OCI-LY1 (cell line): ENCODE measurements at regions not wholly inside any gene's neighbourhood (a gene's known extent, or its start where the extent isn't known, plus 50 kb on each side); places are given as distances from the start of the nearest gene placed in this dataset.

ENCODE experiments used
- H2AFZ ChIP-seq: fragments of 200-600 bp; sonication (generic), shearing (Covaris generic); 2 replicates; pipeline ENCODE4 v1.6.0; 2014; ENCODE audit warnings: antibody characterized with exemption, mild to moderate bottlenecking, low read length
- H3F3A ChIP-seq: fragments of 200-600 bp; sonication (generic), shearing (Covaris generic); 2 replicates; pipeline ENCODE4 v1.6.0; 2014; ENCODE audit warnings: mild to moderate bottlenecking, antibody characterized with exemption, low read length, moderate library complexity; ENCODE audit not compliant: insufficient read depth
- H3K27ac ChIP-seq: fragments of 200-600 bp; sonication (generic); 2 replicates; pipeline ENCODE4 v1.5.1; 2014; ENCODE audit warnings: low read length, mixed run types, mild to moderate bottlenecking, low read depth; ENCODE audit not compliant: poor library complexity, severe bottlenecking
- H3K27me3 ChIP-seq: fragments of 200-600 bp; sonication (generic); 2 replicates; pipeline ENCODE4 v1.6.0; 2014; ENCODE audit warnings: antibody characterized with exemption, mild to moderate bottlenecking, low read length, moderate library complexity; ENCODE audit not compliant: insufficient read depth
- H3K36me3 ChIP-seq: fragments of 200-600 bp; sonication (generic); 2 replicates; pipeline ENCODE4 v1.6.1; 2014; ENCODE audit warnings: mild to moderate bottlenecking, antibody characterized with exemption, low read length, moderate library complexity, mixed read lengths; ENCODE audit not compliant: insufficient read depth
- H3K4me1 ChIP-seq: fragments of 200-600 bp; sonication (generic); 2 replicates; pipeline ENCODE4 v1.5.1; 2014; ENCODE audit warnings: mild to moderate bottlenecking, low read length, moderate library complexity; ENCODE audit not compliant: insufficient read depth, severe bottlenecking
- H3K4me2 ChIP-seq: fragments of 200-600 bp; sonication (generic), shearing (Covaris generic); 2 replicates; pipeline ENCODE4 v1.6.1; 2014; ENCODE audit warnings: low read length
- H3K4me3 ChIP-seq: fragments of 200-600 bp; sonication (generic); 2 replicates; pipeline ENCODE4 v1.5.1; 2014; ENCODE audit warnings: low read length, low read depth, mild to moderate bottlenecking, mixed read lengths; ENCODE audit not compliant: poor library complexity, severe bottlenecking
- H3K79me2 ChIP-seq: fragments of 200-600 bp; shearing (Covaris generic); 2 replicates; pipeline ENCODE4 v1.6.1; 2016; ENCODE audit warnings: mixed run types, low read length, mixed read lengths; ENCODE audit not compliant: insufficient read depth
- H3K9ac ChIP-seq: fragments of 200-600 bp; sonication (generic), shearing (Covaris generic); 2 replicates; pipeline ENCODE4 v1.6.1; 2014; ENCODE audit warnings: mild to moderate bottlenecking, low read length, mixed read lengths
- H3K9me2 ChIP-seq: fragments of 200-600 bp; sonication (generic), shearing (Covaris generic); 2 replicates; pipeline ENCODE4 v1.6.1; 2014; ENCODE audit warnings: low read depth, mild to moderate bottlenecking, low read length, mixed read lengths
- H3K9me3 ChIP-seq: fragments of 200-600 bp; shearing (Covaris generic); 2 replicates; pipeline ENCODE4 v1.6.1; 2014; ENCODE audit warnings: low read length, mixed read lengths
- H4K20me1 ChIP-seq: fragments of 200-600 bp; sonication (generic), shearing (Covaris generic); 2 replicates; pipeline ENCODE4 v1.6.0; 2016; ENCODE audit warnings: mild to moderate bottlenecking, low read length; ENCODE audit not compliant: insufficient read depth
- CTCF ChIP-seq: fragments of 200-600 bp; sonication (generic), shearing (Covaris generic); IDR thresholded peaks from 2 replicates; pipeline ENCODE4 v1.5.1; 2017; ENCODE audit warnings: mild to moderate bottlenecking, antibody characterized with exemption, low read length, moderate library complexity, mixed read lengths
- EZH2 ChIP-seq: fragments of 200-600 bp; sonication (generic), shearing (Covaris generic); IDR thresholded peaks from 2 replicates; pipeline ENCODE4 v1.8.0; 2017; ENCODE audit warnings: borderline replicate concordance, mixed run types, mild to moderate bottlenecking, antibody characterized with exemption, low read length, moderate library complexity, mixed read lengths

GRCh38 chr9:91155181-91155580 is 206.5 kb downstream of the AUH start:
- Histone ChIP-seq H3K4me1 (no peaks in the 10 kb centered on the region), H3K27me3 (0 out of 2 replicates have a peak, but pooled peaks cover 3% of the 10 kb centered on the region), H4K20me1 (no peaks in the 10 kb centered on the region), H3K79me2 (no peaks in the 10 kb centered on the region), H3K9me2 (no peaks in the 10 kb centered on the region), H3K27ac (no peak overlapping the region), H3K9ac (no peak overlapping the region), H3K9me3 (no peaks in the 10 kb centered on the region), H3K36me3 (no peaks in the 10 kb centered on the region), H3K4me3 (no peak overlapping the region), H3K4me2 (no peak overlapping the region), H2AFZ (no peak overlapping the region), H3F3A (no peaks in the 10 kb centered on the region)
- TF ChIP-seq CTCF (no peak), EZH2 (no peak)

GRCh38 chr9:91155746-91156376 is 205.9 kb downstream of the AUH start:
- no peaks in the 10 kb centered on the region for H3K79me2 ChIP-seq
- H3K36me3 ChIP-seq, result no peaks in the 10 kb centered on the region
- H4K20me1 ChIP-seq, result no peaks in the 10 kb centered on the region
- no peak overlapping the region for H3K27ac ChIP-seq
- 0 out of 2 replicates have a peak, but pooled peaks cover 3% of the 10 kb centered on the region for H3K27me3 ChIP-seq
- H3K9me2 ChIP-seq, result no peaks in the 10 kb centered on the region
- H3K9ac ChIP-seq, result no peak overlapping the region
- H3F3A ChIP-seq, result no peaks in the 10 kb centered on the region
- no peaks in the 10 kb centered on the region for H3K4me1 ChIP-seq
- H3K4me2 ChIP-seq, result no peak overlapping the region
- no peak overlapping the region for H3K4me3 ChIP-seq
- no peak overlapping the region for H2AFZ ChIP-seq
- H3K9me3 ChIP-seq, result no peaks in the 10 kb centered on the region
- TF ChIP-seq CTCF, result no peak
- TF ChIP-seq EZH2, result no peak

GRCh38 chr9:91156451-91157234 is 205.1 kb downstream of the AUH start:
- no peak overlapping the region for H2AFZ ChIP-seq
- no peak for TF ChIP-seq EZH2
- no peak for TF ChIP-seq CTCF
- no peaks in the 10 kb centered on the region for H3K9me2 ChIP-seq
- H3K27me3 ChIP-seq, result 0 out of 2 replicates have a peak, but pooled peaks cover 3% of the 10 kb centered on the region
- H3K4me3 ChIP-seq, result no peak overlapping the region
- H3K4me2 ChIP-seq, result no peak overlapping the region
- H3K4me1 ChIP-seq, result no peaks in the 10 kb centered on the region
- no peaks in the 10 kb centered on the region for H3K36me3 ChIP-seq
- no peaks in the 10 kb centered on the region for H4K20me1 ChIP-seq
- H3K9me3 ChIP-seq, result no peaks in the 10 kb centered on the region
- no peak overlapping the region for H3K27ac ChIP-seq
- no peak overlapping the region for H3K9ac ChIP-seq
- no peaks in the 10 kb centered on the region for H3F3A ChIP-seq
- H3K79me2 ChIP-seq, result no peaks in the 10 kb centered on the region
